ENCODE measurements at regions not wholly inside any gene's neighbourhood (a gene's known extent, or its start where the extent isn't known, plus 50 kb on each side); places are given as distances from the start of the nearest gene placed in this dataset.
"Not testable (repeated sequence)": the region's sequence is repeated elsewhere in the genome, so short reads cannot be mapped to it uniquely, and the experiment has no call there.

GRCh38 chr7:52615021-52615695 lies 420.3 kb upstream of the POM121L12 start:
- TF ChIP-seq CTCF (IDR thresholded peaks at IDR 0.05; ENCODE audit: extremely low read depth, insufficient read depth, missing control alignments) = no peak
- DNase-seq (ENCODE audit: low spot score) = no peak
- in situ Hi-C loops (cut with MboI; ENCODE audit: low pct_unique_long_range_greater_than_20kb, low sequenced_read_pairs, unreplicated experiment) = no loop called here

- DNase-seq (ENCODE audit: low spot score) = no peak
- in situ Hi-C loops (cut with MboI; ENCODE audit: low pct_unique_long_range_greater_than_20kb, low sequenced_read_pairs, unreplicated experiment) = no loop called here
- no peak for TF ChIP-seq CTCF (IDR thresholded peaks at IDR 0.05; ENCODE audit: extremely low read depth, insufficient read depth, missing control alignments)
Measured at GRCh38 chr7:52609511-52609910, 425.9 kb upstream of the POM121L12 start.

GRCh38 chr7:52592698-52593097 lies 442.7 kb upstream of the POM121L12 start:
- DNase-seq (ENCODE audit: low spot score) = no peak
- TF ChIP-seq CTCF (IDR thresholded peaks at IDR 0.05; ENCODE audit: extremely low read depth, insufficient read depth, missing control alignments) = no peak
- in situ Hi-C loops (cut with MboI; ENCODE audit: low pct_unique_long_range_greater_than_20kb, low sequenced_read_pairs, unreplicated experiment) = no loop called here

GRCh38 chr7:52586704-52587103 lies 448.7 kb upstream of the POM121L12 start:
- TF ChIP-seq CTCF (IDR thresholded peaks at IDR 0.05; ENCODE audit: extremely low read depth, insufficient read depth, missing control alignments) = no peak
- in situ Hi-C loops (cut with MboI; ENCODE audit: low pct_unique_long_range_greater_than_20kb, low sequenced_read_pairs, unreplicated experiment) = no loop called here
- DNase-seq (ENCODE audit: low spot score) = no peak

DNA sequence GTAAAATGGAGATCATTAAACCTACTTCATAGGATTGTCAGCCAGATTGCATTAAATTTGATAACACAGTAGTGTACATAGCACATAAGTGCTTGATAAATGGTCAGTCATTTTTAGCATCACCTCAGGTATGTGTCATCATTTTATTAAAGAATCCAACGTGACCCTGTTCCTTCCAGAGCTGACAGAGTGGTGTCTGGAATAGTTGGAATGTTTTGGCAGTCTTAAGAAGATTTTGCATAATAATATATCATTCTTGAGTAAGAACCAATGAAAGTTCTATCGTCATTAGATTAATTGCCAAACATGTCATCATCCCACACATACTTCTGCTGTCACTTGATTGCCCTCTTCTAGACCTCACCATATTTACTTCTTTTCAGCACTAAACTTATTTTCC lies 451.4 kb upstream of the POM121L12 start:
- in situ Hi-C loops (cut with MboI; ENCODE audit: low pct_unique_long_range_greater_than_20kb, low sequenced_read_pairs, unreplicated experiment) = no loop called here
- DNase-seq (ENCODE audit: low spot score) = no peak
- TF ChIP-seq CTCF (IDR thresholded peaks at IDR 0.05; ENCODE audit: extremely low read depth, insufficient read depth, missing control alignments) = no peak

DNA sequence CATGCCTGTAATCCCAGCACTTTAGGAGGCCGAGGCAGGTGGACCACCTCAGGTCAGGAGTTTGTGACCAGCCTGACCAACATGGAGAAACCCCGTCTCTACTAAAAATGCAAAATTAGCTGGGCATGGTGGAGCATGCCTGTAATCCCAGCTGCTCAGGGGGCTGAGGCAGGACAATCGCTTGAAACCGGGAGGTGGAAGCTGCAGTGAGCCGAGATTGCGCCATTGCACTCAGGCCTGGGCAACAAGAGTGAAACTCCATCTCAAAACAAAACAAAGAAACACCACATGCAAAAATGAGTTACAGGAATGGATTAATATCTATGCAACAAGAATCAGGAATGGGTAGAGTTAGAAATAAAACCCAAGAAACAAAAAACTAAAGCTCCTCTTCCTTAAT lies 462.3 kb upstream of the POM121L12 start:
- DNase-seq (ENCODE audit: low spot score); in situ Hi-C loops (cut with MboI; ENCODE audit: low pct_unique_long_range_greater_than_20kb, low sequenced_read_pairs, unreplicated experiment): not testable (repeated sequence)

DNA sequence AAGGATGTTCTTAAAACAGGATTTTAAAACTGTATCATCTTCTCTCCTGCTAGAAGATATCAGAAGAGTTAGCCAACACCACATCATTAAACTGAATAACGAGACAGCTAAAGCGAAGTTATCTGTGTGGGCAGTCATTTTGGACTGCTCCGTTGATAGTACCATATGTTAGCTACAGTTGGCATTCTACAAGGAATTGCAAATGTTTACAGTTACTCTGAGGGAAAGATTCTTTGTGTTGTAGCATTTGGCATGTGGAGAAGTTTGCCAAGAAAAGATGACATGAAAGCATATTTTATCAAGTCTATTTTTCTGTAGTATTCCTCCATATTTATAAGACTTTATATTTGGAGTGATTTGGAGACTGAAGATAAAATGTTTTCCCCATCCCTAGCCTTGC lies 464.4 kb upstream of the POM121L12 start:
- DNase-seq (ENCODE audit: low spot score) = no peak
- TF ChIP-seq CTCF (IDR thresholded peaks at IDR 0.05; ENCODE audit: extremely low read depth, insufficient read depth, missing control alignments) = no peak
- in situ Hi-C loops (cut with MboI; ENCODE audit: low pct_unique_long_range_greater_than_20kb, low sequenced_read_pairs, unreplicated experiment) = no loop called here
